Nephron (organoid): ENCODE measurements at regions not wholly inside any gene's neighbourhood (a gene's known extent, or its start where the extent isn't known, plus 50 kb on each side); places are given as distances from the start of the nearest gene placed in this dataset.

ENCODE experiments used
- H3K27ac Mint-ChIP-seq, 3 experiments: 2 replicates each; pipeline ENCODE4 v1.8.0; 2020; ENCODE audit warnings: mixed read lengths in 3 of 3, mild to moderate bottlenecking in 2 of 3, moderate library complexity in 1 of 3
- H3K27me3 Mint-ChIP-seq: 2 replicates; pipeline ENCODE4 v1.8.0; 2021; ENCODE audit warnings: low read depth, mild to moderate bottlenecking, moderate library complexity, mixed read lengths
- H3K36me3 Mint-ChIP-seq: 2 replicates; pipeline ENCODE4 v1.8.0; 2020; ENCODE audit warnings: low read depth, mixed read lengths
- H3K4me1 Mint-ChIP-seq: 2 replicates; pipeline ENCODE4 v1.8.0; 2020; ENCODE audit warnings: mixed read lengths
- H3K4me3 Mint-ChIP-seq, 3 experiments: 2 replicates each; pipeline ENCODE4 v1.8.0; 2020; ENCODE audit warnings: mild to moderate bottlenecking in 3 of 3, mixed read lengths in 3 of 3, moderate library complexity in 2 of 3
- H3K9me3 Mint-ChIP-seq: 2 replicates; pipeline ENCODE4 v1.8.0; 2020; ENCODE audit warnings: mixed read lengths
- CTCF ChIP-seq, 3 experiments: fragments of 200-600 bp; sonication (generic); IDR thresholded peaks; one replicate each; pipeline ENCODE4 v1.5.0; 2021; ENCODE audit warnings: antibody characterized with exemption in 3 of 3; ENCODE audit not compliant: unreplicated experiment in 3 of 3

GRCh38 chr10:36717118-36717517 is 408.3 kb upstream of the ANKRD30A start:
- Mint-ChIP-seq H3K4me3 (no peak overlapping the region), H3K36me3 (peaks cover 3% of the 10 kb centered on the region), H3K9me3 (peaks cover 3% of the 10 kb centered on the region), H3K27me3 (peaks cover 1% of the 10 kb centered on the region), H3K27ac (no peak overlapping the region), H3K4me1 (peaks cover 6% of the 10 kb centered on the region)
- no peak for TF ChIP-seq CTCF (IDR thresholded peaks at IDR 0.05; ENCODE audit: unreplicated experiment in 3 of 3)

GRCh38 chr10:36716291-36716690 is 409.1 kb upstream of the ANKRD30A start:
- Mint-ChIP-seq H3K27ac (no peak overlapping the region), H3K36me3 (peaks cover 3% of the 10 kb centered on the region), H3K4me1 (peaks cover 8% of the 10 kb centered on the region), H3K27me3 (no peaks in the 10 kb centered on the region), H3K9me3 (no peaks in the 10 kb centered on the region), H3K4me3 (no peak overlapping the region)
- no peak for TF ChIP-seq CTCF (IDR thresholded peaks at IDR 0.05; ENCODE audit: unreplicated experiment in 3 of 3)

DNA sequence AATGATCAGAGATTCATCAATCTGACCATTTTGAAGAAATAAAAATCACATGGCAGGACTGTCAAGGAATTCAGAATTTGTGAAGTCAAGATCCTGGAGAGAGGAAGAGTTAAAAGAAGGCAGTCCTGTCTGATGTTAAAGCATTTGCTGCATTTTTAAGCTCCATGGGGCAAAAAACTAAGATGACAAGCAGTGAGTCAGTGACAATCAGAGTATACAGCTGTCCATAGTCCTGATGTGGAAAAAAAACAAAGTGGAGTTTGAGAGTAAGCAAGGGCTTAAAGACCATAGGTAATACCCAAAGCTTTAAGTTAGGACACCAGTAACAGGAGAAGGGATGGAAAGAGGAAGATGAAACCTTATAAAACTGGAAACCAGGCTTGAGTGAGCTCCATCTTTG is 412.7 kb upstream of the ANKRD30A start:
- Mint-ChIP-seq H3K9me3 (no peaks in the 10 kb centered on the region), H3K4me3 (no peak overlapping the region), H3K36me3 (peaks cover 3% of the 10 kb centered on the region), H3K27me3 (no peaks in the 10 kb centered on the region), H3K4me1 (peaks cover 10% of the 10 kb centered on the region), H3K27ac (no peak overlapping the region)
- TF ChIP-seq CTCF (IDR thresholded peaks at IDR 0.05; ENCODE audit: unreplicated experiment in 3 of 3) = no peak

DNA sequence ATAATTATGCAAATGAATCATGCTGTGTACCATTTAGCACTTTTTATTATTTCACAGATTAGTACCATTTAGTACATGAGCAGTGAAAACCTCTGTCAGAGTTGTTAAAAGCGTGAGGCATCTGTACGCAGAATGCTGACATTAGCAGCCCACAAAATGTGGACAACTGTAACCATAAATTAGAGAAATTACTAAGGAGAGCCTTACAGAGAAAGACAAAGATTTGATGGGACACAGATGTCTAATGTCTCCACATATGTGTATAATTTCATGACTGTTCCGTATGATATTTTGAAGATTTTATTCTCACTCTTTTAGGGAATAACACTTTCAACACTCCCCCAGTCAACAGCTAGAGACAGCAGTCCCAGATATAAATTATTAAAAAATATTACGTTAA is 414.0 kb upstream of the ANKRD30A start:
- H3K27me3 Mint-ChIP-seq = no peaks in the 10 kb centered on the region
- H3K4me3 Mint-ChIP-seq = no peak overlapping the region
- H3K27ac Mint-ChIP-seq = no peak overlapping the region
- H3K4me1 Mint-ChIP-seq = peaks cover 10% of the 10 kb centered on the region
- TF ChIP-seq CTCF (IDR thresholded peaks at IDR 0.05; ENCODE audit: unreplicated experiment in 3 of 3) = no peak
- no peaks in the 10 kb centered on the region for H3K9me3 Mint-ChIP-seq
- no peaks in the 10 kb centered on the region for H3K36me3 Mint-ChIP-seq

- no peak overlapping the region for H3K4me3 Mint-ChIP-seq
- peaks cover 8% of the 10 kb centered on the region for H3K9me3 Mint-ChIP-seq
- H3K4me1 Mint-ChIP-seq = no peaks in the 10 kb centered on the region
- no peaks in the 10 kb centered on the region for H3K27me3 Mint-ChIP-seq
- TF ChIP-seq CTCF (IDR thresholded peaks at IDR 0.05; ENCODE audit: unreplicated experiment in 3 of 3) = no peak
- H3K27ac Mint-ChIP-seq = no peak overlapping the region
- no peaks in the 10 kb centered on the region for H3K36me3 Mint-ChIP-seq
These were observed 421.3 kb upstream of the ANKRD30A start for GRCh38 chr10:36704124-36704523.

DNA sequence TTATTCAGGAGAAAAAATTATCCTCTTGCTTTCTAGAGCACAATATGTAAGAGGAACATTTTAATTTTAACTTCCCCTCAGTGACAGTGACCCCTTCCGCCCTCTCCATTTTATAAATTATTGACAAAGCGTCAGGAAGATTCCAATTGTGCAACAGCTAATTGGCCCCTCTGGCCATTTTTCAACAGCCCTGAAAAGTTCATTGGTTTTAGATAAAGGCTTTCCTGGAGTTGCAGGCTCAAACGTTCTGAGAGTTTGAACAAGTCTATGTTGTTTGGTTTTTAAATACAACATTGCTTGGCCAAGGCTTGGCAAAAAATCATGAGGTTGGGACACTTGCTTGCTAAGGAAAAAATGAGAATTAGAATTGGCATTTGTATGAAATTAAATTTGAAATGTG is 422.2 kb upstream of the ANKRD30A start:
- Mint-ChIP-seq H3K4me3 (no peak overlapping the region), H3K27me3 (no peaks in the 10 kb centered on the region)

More for the DNA sequence above, 422.2 kb upstream of the ANKRD30A start:
- Mint-ChIP-seq H3K36me3 (no peaks in the 10 kb centered on the region), H3K4me1 (no peaks in the 10 kb centered on the region), H3K27ac (no peak overlapping the region), H3K9me3 (peaks cover 8% of the 10 kb centered on the region)
- no peak for TF ChIP-seq CTCF (IDR thresholded peaks at IDR 0.05; ENCODE audit: unreplicated experiment in 3 of 3)
